ENCODE measurements at regions not wholly inside any gene's neighbourhood (a gene's known extent, or its start where the extent isn't known, plus 50 kb on each side); places are given as distances from the start of the nearest gene placed in this dataset.
"Not testable (repeated sequence)": the region's sequence is repeated elsewhere in the genome, so short reads cannot be mapped to it uniquely, and the experiment has no call there.

DNA sequence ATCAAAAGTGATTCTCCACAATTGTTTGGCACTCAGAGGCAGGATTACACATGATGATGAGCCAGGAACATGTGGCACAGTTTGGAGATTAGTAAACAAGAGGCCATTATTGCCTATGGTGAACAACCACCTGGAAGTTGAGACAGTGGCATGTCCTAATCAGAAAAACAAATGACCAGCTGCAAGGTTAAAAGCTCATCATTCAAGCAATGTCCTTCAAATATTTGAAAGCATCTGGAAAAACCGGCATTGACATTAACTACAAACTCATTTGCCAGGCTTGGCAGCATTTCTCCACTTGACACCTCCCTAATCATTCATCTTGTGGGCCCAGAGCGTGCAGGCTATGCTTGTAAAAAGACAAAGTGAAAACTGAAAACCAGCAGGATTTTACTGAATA is 80.6 kb upstream of the MEGF10 start:
- no peaks in the 10 kb centered on the region for H3K36me3 ChIP-seq (ENCODE audit: control insufficient read depth, insufficient read depth, low read length)
- no peak overlapping the region for H3K4me3 ChIP-seq (ENCODE audit: insufficient read depth, low read depth, low read length)
- no peaks in the 10 kb centered on the region for H3K27me3 ChIP-seq (ENCODE audit: control insufficient read depth, insufficient read depth, low read length, poor library complexity, severe bottlenecking)
- no peaks in the 10 kb centered on the region for H3K9me3 ChIP-seq (ENCODE audit: control insufficient read depth, low read length)
- WGBS, 2 experiments = 79 to 87% methylated on average over 2 of the region's 2 CpGs
- no peaks in the 10 kb centered on the region for H3K4me1 ChIP-seq (ENCODE audit: control insufficient read depth, insufficient read depth, low read length)
- H3K27ac ChIP-seq (ENCODE audit: insufficient read depth, low read depth, low read length, poor library complexity, severe bottlenecking) = no peak overlapping the region

- 70 to 84% methylated on average over 2 of the region's 2 CpGs for WGBS, 2 experiments
- Histone ChIP-seq H3K4me1 (ENCODE audit: control insufficient read depth, insufficient read depth, low read length) (no peaks in the 10 kb centered on the region), H3K36me3 (ENCODE audit: control insufficient read depth, insufficient read depth, low read length) (no peaks in the 10 kb centered on the region), H3K9me3 (ENCODE audit: control insufficient read depth, low read length) (no peaks in the 10 kb centered on the region), H3K27ac (ENCODE audit: insufficient read depth, low read depth, low read length, poor library complexity, severe bottlenecking) (no peak overlapping the region), H3K27me3 (ENCODE audit: control insufficient read depth, insufficient read depth, low read length, poor library complexity, severe bottlenecking) (no peaks in the 10 kb centered on the region), H3K4me3 (ENCODE audit: insufficient read depth, low read depth, low read length) (no peak overlapping the region)
Measured at GRCh38 chr5:127213231-127213630, 77.4 kb upstream of the MEGF10 start.

DNA sequence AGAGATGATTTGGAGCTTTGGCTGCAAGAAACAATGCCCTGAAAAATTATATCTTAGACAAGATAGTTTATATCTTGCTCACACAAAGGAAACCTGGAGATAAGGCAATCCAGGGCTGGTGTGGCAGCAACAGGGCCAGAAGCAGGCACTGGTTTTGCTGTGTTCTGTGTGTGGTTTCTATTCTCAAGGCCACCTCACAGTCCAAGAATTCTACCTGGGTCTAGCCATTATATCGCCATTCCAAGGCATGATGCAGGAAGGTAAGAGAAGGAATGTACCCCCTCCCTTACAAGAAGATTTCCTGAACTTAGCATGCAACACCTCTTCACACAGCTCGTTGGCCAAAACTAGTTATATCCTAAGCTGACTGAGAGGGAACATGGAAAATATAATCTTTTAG is 74.5 kb upstream of the MEGF10 start:
- no peaks in the 10 kb centered on the region for H3K36me3 ChIP-seq (ENCODE audit: control insufficient read depth, insufficient read depth, low read length)
- WGBS, 2 experiments = 89 to 100% methylated on average over 1 to 2 of the region's 2 CpGs
- no peaks in the 10 kb centered on the region for H3K4me1 ChIP-seq (ENCODE audit: control insufficient read depth, insufficient read depth, low read length)
- no peak overlapping the region for H3K4me3 ChIP-seq (ENCODE audit: insufficient read depth, low read depth, low read length)
- H3K27ac ChIP-seq (ENCODE audit: insufficient read depth, low read depth, low read length, poor library complexity, severe bottlenecking) = no peak overlapping the region
- no peaks in the 10 kb centered on the region for H3K27me3 ChIP-seq (ENCODE audit: control insufficient read depth, insufficient read depth, low read length, poor library complexity, severe bottlenecking)
- no peaks in the 10 kb centered on the region for H3K9me3 ChIP-seq (ENCODE audit: control insufficient read depth, low read length)

DNA sequence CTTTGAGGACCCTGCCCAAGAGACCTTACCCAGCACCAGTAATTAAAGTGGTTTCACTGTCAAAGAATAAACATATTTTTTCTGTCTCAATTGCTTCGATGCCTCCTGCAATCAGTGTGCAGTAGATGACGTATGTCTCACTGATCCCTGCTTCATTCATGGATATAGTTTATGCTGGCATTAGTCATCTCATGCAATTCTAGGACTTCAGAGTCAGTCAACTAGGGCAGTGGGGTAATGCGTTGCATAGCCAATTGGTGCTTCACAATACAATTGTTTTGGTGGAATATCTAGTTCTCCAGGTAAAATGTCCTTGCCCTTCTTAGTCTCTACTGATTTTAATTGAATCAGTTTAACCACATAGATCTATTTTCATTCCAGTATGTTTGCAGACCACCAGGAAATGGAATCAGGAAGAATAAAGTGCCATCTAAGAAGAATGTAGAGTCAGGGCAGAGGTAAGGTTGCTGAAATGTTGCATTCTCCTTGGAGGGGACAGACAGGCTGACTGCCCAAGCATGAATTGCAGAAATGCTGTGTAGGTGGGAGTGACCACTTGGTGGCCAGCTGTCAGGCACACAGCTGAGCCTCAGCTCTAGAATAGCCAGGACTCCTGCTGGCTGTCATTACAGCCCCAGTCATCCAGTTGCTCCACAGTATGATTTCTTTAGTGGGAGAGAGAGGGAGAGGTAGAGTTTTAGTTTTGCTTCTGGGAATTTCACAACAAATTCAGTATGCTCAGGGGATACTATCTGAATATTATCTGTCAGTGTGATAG is 73.5 kb upstream of the MEGF10 start:
- WGBS, 2 experiments = 95 to 96% methylated on average over 3 of the region's 3 CpGs
- Histone ChIP-seq H3K9me3 (ENCODE audit: control insufficient read depth, low read length) (no peaks in the 10 kb centered on the region), H3K36me3 (ENCODE audit: control insufficient read depth, insufficient read depth, low read length) (no peaks in the 10 kb centered on the region), H3K4me1 (ENCODE audit: control insufficient read depth, insufficient read depth, low read length) (no peaks in the 10 kb centered on the region), H3K27me3 (ENCODE audit: control insufficient read depth, insufficient read depth, low read length, poor library complexity, severe bottlenecking) (no peaks in the 10 kb centered on the region), H3K4me3 (ENCODE audit: insufficient read depth, low read depth, low read length) (no peak overlapping the region), H3K27ac (ENCODE audit: insufficient read depth, low read depth, low read length, poor library complexity, severe bottlenecking) (no peak overlapping the region)

DNA sequence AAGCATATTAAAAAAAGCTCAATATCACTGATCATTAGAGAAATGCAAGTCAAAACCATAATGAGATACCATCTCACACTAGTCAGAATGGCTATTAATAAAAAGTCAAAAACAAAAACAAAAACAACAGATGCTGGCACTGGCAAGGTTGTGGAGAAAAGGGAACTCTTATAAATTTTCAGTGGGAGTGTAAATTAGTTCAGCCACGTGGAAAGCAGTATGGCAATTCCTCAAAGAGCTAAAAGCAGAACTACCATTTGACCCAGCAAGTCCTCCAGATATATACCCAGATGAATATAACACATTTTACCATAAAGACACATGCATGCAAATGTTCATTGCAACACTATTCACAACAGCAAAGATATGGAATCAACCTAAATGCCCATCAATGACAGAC is 68.7 kb upstream of the MEGF10 start:
- H3K9me3 ChIP-seq (ENCODE audit: control insufficient read depth, low read length); H3K4me1 ChIP-seq (ENCODE audit: control insufficient read depth, insufficient read depth, low read length); H3K27me3 ChIP-seq (ENCODE audit: control insufficient read depth, insufficient read depth, low read length, poor library complexity, severe bottlenecking); H3K36me3 ChIP-seq (ENCODE audit: control insufficient read depth, insufficient read depth, low read length); H3K27ac ChIP-seq (ENCODE audit: insufficient read depth, low read depth, low read length, poor library complexity, severe bottlenecking); H3K4me3 ChIP-seq (ENCODE audit: insufficient read depth, low read depth, low read length): not testable (repeated sequence)
- WGBS, 2 experiments = 76 to 89% methylated on average over 1 of the region's 1 CpG

DNA sequence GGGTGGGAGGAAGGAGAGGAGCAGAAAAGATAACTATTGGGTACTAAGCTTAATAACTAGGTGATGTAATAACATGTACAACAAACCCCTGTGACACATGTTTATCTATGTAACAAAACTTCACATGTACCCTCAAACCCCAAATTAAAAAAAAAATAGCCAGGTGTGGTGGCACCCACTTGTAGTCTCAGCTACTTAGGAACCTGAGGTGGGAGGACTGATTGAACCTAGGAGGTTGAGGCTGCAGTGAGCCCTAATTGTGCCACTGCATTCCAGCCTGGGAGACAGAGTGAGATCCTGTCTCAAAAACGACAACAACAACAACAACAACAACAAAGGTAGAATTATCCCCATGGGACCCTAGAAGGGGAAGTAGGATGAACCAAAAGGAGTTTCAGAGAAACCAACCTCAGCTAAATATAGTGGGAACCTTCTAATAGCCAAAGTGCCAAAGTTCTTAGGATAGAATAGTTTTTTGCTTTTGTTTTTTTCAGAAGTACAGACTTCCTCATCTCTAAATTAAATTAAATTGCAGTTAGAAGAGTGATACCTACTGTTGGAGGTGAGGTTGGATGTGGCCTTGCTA is 67.9 kb upstream of the MEGF10 start:
- not testable (repeated sequence) for H3K9me3 ChIP-seq (ENCODE audit: control insufficient read depth, low read length); H3K4me1 ChIP-seq (ENCODE audit: control insufficient read depth, insufficient read depth, low read length); H3K27me3 ChIP-seq (ENCODE audit: control insufficient read depth, insufficient read depth, low read length, poor library complexity, severe bottlenecking); H3K36me3 ChIP-seq (ENCODE audit: control insufficient read depth, insufficient read depth, low read length); H3K4me3 ChIP-seq (ENCODE audit: insufficient read depth, low read depth, low read length); H3K27ac ChIP-seq (ENCODE audit: insufficient read depth, low read depth, low read length, poor library complexity, severe bottlenecking)
- 100% methylated on average over 1 of the region's 1 CpG; no CpG with 5 or more reads in 1 of the 2 experiments for WGBS, 2 experiments

- H3K27me3 ChIP-seq (ENCODE audit: control insufficient read depth, insufficient read depth, low read length, poor library complexity, severe bottlenecking) = peaks cover 3% of the 10 kb centered on the region
- no peaks in the 10 kb centered on the region for H3K36me3 ChIP-seq (ENCODE audit: control insufficient read depth, insufficient read depth, low read length)
- no peaks in the 10 kb centered on the region for H3K9me3 ChIP-seq (ENCODE audit: control insufficient read depth, low read length)
- H3K4me1 ChIP-seq (ENCODE audit: control insufficient read depth, insufficient read depth, low read length) = no peaks in the 10 kb centered on the region
- no peak overlapping the region for H3K4me3 ChIP-seq (ENCODE audit: insufficient read depth, low read depth, low read length)
- H3K27ac ChIP-seq (ENCODE audit: insufficient read depth, low read depth, low read length, poor library complexity, severe bottlenecking) = no peak overlapping the region
- WGBS, 2 experiments = 88 to 89% methylated on average over 6 of the region's 6 CpGs
Measured at GRCh38 chr5:127223256-127223974, 67.2 kb upstream of the MEGF10 start.

GRCh38 chr5:127227881-127228280 is 62.7 kb upstream of the MEGF10 start:
- WGBS, 2 experiments = 94 to 95% methylated on average over 3 to 4 of the region's 4 CpGs
- Histone ChIP-seq H3K27me3 (ENCODE audit: control insufficient read depth, insufficient read depth, low read length, poor library complexity, severe bottlenecking) (peaks cover 21% of the 10 kb centered on the region), H3K9me3 (ENCODE audit: control insufficient read depth, low read length) (no peaks in the 10 kb centered on the region), H3K4me3 (ENCODE audit: insufficient read depth, low read depth, low read length) (no peak overlapping the region), H3K36me3 (ENCODE audit: control insufficient read depth, insufficient read depth, low read length) (no peaks in the 10 kb centered on the region), H3K27ac (ENCODE audit: insufficient read depth, low read depth, low read length, poor library complexity, severe bottlenecking) (no peak overlapping the region), H3K4me1 (ENCODE audit: control insufficient read depth, insufficient read depth, low read length) (peaks cover 5% of the 10 kb centered on the region)

DNA sequence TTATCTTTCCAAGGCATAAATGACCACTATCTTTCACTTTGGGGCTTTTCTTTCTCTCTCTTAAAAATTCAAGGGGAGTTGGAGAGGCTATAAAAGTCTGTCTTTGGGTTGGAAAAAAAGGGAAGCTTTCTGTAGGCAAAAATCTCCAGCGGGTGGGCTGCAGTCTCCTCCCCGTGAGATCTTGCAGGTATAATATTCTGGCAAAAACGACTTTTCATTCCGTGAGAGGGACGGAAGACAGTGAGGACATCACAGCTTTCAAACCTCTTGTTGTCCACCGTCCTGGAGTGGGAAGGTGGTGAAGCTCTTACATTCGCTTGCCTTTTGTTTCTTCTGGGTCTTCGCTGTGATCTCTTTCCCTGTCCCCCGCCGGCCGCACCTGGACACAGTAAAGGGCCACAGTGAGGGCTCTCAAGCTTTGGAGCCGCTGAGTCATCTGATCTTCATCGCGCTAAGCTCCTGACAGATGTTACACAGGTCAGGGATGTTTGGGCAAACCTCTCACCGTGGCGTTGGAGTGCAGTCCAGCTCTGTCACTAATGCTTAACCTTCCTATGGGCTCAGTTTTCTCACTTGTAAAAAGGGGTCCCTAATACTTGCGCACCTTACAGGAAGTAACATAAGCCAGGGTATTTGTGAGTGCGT is 61.9 kb upstream of the MEGF10 start:
- 71 to 74% methylated on average over 18 of the region's 18 CpGs for WGBS, 2 experiments
- no peaks in the 10 kb centered on the region for H3K36me3 ChIP-seq (ENCODE audit: control insufficient read depth, insufficient read depth, low read length)
- no peaks in the 10 kb centered on the region for H3K9me3 ChIP-seq (ENCODE audit: control insufficient read depth, low read length)
- H3K4me3 ChIP-seq (ENCODE audit: insufficient read depth, low read depth, low read length) = peak overlapping the region; percentile 29
- H3K27ac ChIP-seq (ENCODE audit: insufficient read depth, low read depth, low read length, poor library complexity, severe bottlenecking) = no peak overlapping the region
- H3K27me3 ChIP-seq (ENCODE audit: control insufficient read depth, insufficient read depth, low read length, poor library complexity, severe bottlenecking) = peaks cover 21% of the 10 kb centered on the region
- peaks cover 5% of the 10 kb centered on the region for H3K4me1 ChIP-seq (ENCODE audit: control insufficient read depth, insufficient read depth, low read length)

All from ectodermal cell (in vitro differentiated cells).